Effector memory CD4-positive, alpha-beta T cell (primary cell): ENCODE measurements at regions not wholly inside any gene's neighbourhood (a gene's known extent, or its start where the extent isn't known, plus 50 kb on each side); places are given as distances from the start of the nearest gene placed in this dataset.
"Not testable (repeated sequence)": the region's sequence is repeated elsewhere in the genome, so short reads cannot be mapped to it uniquely, and the experiment has no call there.

ENCODE experiments used
- DNase-seq, 3 donors: peaks; one replicate each; pipeline ENCODE4 v3.0.0-alpha.2; 2020
- H3K27ac ChIP-seq: 2 replicates; pipeline ENCODE4 v1.7.0; 2013; ENCODE audit warnings: mild to moderate bottlenecking, low read length, moderate library complexity; ENCODE audit not compliant: insufficient read depth, poor library complexity, severe bottlenecking
- H3K27me3 ChIP-seq: replicated peaks from 2 replicates; pipeline ENCODE4 v1.7.0; 2013; ENCODE audit warnings: mild to moderate bottlenecking, low read length; ENCODE audit not compliant: insufficient read depth, control insufficient read depth, poor library complexity, severe bottlenecking
- H3K36me3 ChIP-seq: 2 replicates; pipeline ENCODE4 v1.7.0; 2013; ENCODE audit warnings: mild to moderate bottlenecking, low read length, moderate library complexity; ENCODE audit not compliant: control insufficient read depth, insufficient read depth
- H3K4me1 ChIP-seq: 2 replicates; pipeline ENCODE4 v1.7.0; 2013; ENCODE audit warnings: low read length, mild to moderate bottlenecking; ENCODE audit not compliant: control insufficient read depth, insufficient read depth, poor library complexity, severe bottlenecking
- H3K4me3 ChIP-seq: 2 replicates; pipeline ENCODE4 v1.7.0; 2013; ENCODE audit warnings: low read length, low read depth, mild to moderate bottlenecking; ENCODE audit not compliant: insufficient read depth, poor library complexity, severe bottlenecking
- H3K9me3 ChIP-seq: 2 replicates; pipeline ENCODE4 v1.7.0; 2013; ENCODE audit warnings: mild to moderate bottlenecking, low read length, moderate library complexity; ENCODE audit not compliant: control insufficient read depth

- Histone ChIP-seq H3K27ac (no peak overlapping the region), H3K9me3 (no peaks in the 10 kb centered on the region), H3K4me1 (no peaks in the 10 kb centered on the region), H3K36me3 (no peaks in the 10 kb centered on the region), H3K4me3 (no peak overlapping the region), H3K27me3 (no peaks in the 10 kb centered on the region)
- no peak for DNase-seq
Observed at GRCh38 chr13:83453723-83454122, 428.6 kb downstream of the SLITRK1 start.

- no peak for DNase-seq
- no peaks in the 10 kb centered on the region for H3K36me3 ChIP-seq
- H3K4me1 ChIP-seq = no peaks in the 10 kb centered on the region
- H3K4me3 ChIP-seq = no peak overlapping the region
- no peak overlapping the region for H3K27ac ChIP-seq
- H3K27me3 ChIP-seq = no peaks in the 10 kb centered on the region
- H3K9me3 ChIP-seq = no peaks in the 10 kb centered on the region
Observed at GRCh38 chr13:83453300-83453699, 429.0 kb downstream of the SLITRK1 start.

GRCh38 chr13:83452292-83452950, 429.9 kb downstream of the SLITRK1 start:
- Histone ChIP-seq H3K4me1 (no peaks in the 10 kb centered on the region), H3K36me3 (no peaks in the 10 kb centered on the region), H3K9me3 (no peaks in the 10 kb centered on the region), H3K27me3 (no peaks in the 10 kb centered on the region), H3K4me3 (no peak overlapping the region), H3K27ac (no peak overlapping the region)
- DNase-seq = no peak

- Histone ChIP-seq H3K27ac (no peak overlapping the region), H3K36me3 (no peaks in the 10 kb centered on the region), H3K4me1 (no peaks in the 10 kb centered on the region), H3K27me3 (no peaks in the 10 kb centered on the region), H3K9me3 (no peaks in the 10 kb centered on the region), H3K4me3 (no peak overlapping the region)
- DNase-seq = no peak
Observed at GRCh38 chr13:83450591-83450990, 431.7 kb downstream of the SLITRK1 start.

- Histone ChIP-seq H3K27me3 (no peaks in the 10 kb centered on the region), H3K36me3 (no peaks in the 10 kb centered on the region), H3K4me1 (no peaks in the 10 kb centered on the region), H3K9me3 (no peaks in the 10 kb centered on the region), H3K27ac (no peak overlapping the region), H3K4me3 (no peak overlapping the region)
- DNase-seq = no peak
Observed at GRCh38 chr13:83449668-83450395, 432.4 kb downstream of the SLITRK1 start.

GRCh38 chr13:83440465-83440864, 441.8 kb downstream of the SLITRK1 start:
- Histone ChIP-seq H3K9me3 (peaks cover 6% of the 10 kb centered on the region), H3K27ac (no peak overlapping the region), H3K27me3 (no peaks in the 10 kb centered on the region), H3K4me1 (no peaks in the 10 kb centered on the region), H3K36me3 (no peaks in the 10 kb centered on the region), H3K4me3 (no peak overlapping the region)
- no peak for DNase-seq

GRCh38 chr13:83439464-83439863, 442.8 kb downstream of the SLITRK1 start:
- not testable (repeated sequence) for H3K27ac ChIP-seq, H3K9me3 ChIP-seq, H3K36me3 ChIP-seq, H3K27me3 ChIP-seq, DNase-seq, H3K4me1 ChIP-seq, H3K4me3 ChIP-seq

- H3K9me3 ChIP-seq = no peaks in the 10 kb centered on the region
- H3K4me1 ChIP-seq = no peaks in the 10 kb centered on the region
- DNase-seq = no peak
- H3K27me3 ChIP-seq = no peaks in the 10 kb centered on the region
- no peaks in the 10 kb centered on the region for H3K36me3 ChIP-seq
- no peak overlapping the region for H3K4me3 ChIP-seq
- no peak overlapping the region for H3K27ac ChIP-seq
Observed at GRCh38 chr13:83423861-83424260, 458.4 kb downstream of the SLITRK1 start.

- H3K36me3 ChIP-seq = no peaks in the 10 kb centered on the region
- no peak for DNase-seq
- no peak overlapping the region for H3K4me3 ChIP-seq
Observed at GRCh38 chr13:83423381-83423780, 458.9 kb downstream of the SLITRK1 start.

GRCh38 chr13:83414393-83414792, 467.9 kb downstream of the SLITRK1 start:
- Histone ChIP-seq H3K4me3 (no peak overlapping the region), H3K27ac (no peak overlapping the region), H3K9me3 (no peaks in the 10 kb centered on the region), H3K36me3 (no peaks in the 10 kb centered on the region), H3K4me1 (no peaks in the 10 kb centered on the region), H3K27me3 (no peaks in the 10 kb centered on the region)
- no peak for DNase-seq

More at GRCh38 chr13:83423381-83423780, 458.9 kb downstream of the SLITRK1 start:
- no peaks in the 10 kb centered on the region for H3K27me3 ChIP-seq
- no peaks in the 10 kb centered on the region for H3K4me1 ChIP-seq
- H3K9me3 ChIP-seq = no peaks in the 10 kb centered on the region
- no peak overlapping the region for H3K27ac ChIP-seq
